Limb (tissue), 2 donors: ENCODE measurements at regions not wholly inside any gene's neighbourhood (a gene's known extent, or its start where the extent isn't known, plus 50 kb on each side); places are given as distances from the start of the nearest gene placed in this dataset.
"Not testable (repeated sequence)": the region's sequence is repeated elsewhere in the genome, so short reads cannot be mapped to it uniquely, and the experiment has no call there.

Experiments
- DNase-seq, 2 donors: peaks; one replicate each; pipeline ENCODE4 v3.0.0-alpha.2; 2016; ENCODE audit errors: extremely low spot score in 2 of 2

DNA sequence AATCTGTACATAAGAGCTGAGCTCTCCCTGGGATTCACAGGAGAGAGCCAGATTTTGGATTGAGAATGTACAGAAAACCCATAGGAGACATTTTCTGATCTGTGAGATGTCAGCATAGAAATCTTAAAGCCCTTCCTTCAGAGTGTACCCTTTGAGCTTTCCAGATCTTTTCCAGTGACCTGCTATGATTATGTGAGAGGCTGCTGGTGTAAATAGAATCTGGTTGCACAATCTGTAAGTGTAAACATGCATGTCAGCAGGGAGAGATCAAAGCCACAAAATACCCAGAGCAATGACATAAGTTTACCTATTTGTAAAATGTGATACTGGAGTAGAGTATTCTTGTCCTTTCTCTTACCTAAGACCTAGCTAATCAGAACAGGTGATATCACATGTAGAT is 471.9 kb downstream of the FOXD4L5 start:
- DNase-seq: not testable (repeated sequence)

DNA sequence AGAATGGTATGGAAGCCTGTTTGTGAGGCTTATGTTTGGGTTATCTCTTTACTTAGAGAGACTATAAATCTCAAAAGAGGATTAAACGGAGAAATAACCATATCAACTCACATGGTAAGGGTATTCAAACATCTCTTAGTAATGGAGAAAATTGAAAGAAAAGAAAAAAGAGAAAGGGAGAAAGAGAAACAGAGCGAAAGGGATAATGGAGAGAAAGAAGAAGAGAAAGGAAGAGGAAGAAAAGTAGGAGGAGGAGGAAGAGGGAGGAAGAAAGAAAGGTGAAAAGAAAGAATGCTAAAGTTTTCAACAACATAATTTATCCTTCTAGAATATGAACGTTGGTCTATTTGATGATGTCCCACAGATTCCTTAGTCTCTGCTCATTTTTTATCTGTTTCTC is 506.3 kb downstream of the FOXD4L5 start:
- DNase-seq: not testable (repeated sequence)

DNA sequence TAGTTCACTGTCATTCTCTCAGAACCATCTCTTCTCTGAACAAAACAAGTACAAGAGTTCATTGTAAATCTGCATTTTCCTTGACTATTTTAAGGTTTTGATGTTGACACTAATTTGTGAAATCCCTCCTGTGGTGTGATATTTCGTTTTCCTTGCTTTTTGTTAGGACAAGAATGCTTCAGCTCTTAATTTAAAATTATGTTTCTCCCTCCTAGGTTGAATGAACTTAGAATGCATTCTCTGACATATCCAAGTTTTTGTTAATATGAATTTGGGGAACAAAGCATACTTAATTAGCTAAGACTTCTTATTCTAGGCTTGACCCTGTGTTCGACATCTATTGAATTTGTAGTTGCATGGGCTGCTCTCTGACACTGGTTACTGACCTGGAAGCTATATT is 508.7 kb downstream of the FOXD4L5 start:
- DNase-seq: not testable (repeated sequence)

DNA sequence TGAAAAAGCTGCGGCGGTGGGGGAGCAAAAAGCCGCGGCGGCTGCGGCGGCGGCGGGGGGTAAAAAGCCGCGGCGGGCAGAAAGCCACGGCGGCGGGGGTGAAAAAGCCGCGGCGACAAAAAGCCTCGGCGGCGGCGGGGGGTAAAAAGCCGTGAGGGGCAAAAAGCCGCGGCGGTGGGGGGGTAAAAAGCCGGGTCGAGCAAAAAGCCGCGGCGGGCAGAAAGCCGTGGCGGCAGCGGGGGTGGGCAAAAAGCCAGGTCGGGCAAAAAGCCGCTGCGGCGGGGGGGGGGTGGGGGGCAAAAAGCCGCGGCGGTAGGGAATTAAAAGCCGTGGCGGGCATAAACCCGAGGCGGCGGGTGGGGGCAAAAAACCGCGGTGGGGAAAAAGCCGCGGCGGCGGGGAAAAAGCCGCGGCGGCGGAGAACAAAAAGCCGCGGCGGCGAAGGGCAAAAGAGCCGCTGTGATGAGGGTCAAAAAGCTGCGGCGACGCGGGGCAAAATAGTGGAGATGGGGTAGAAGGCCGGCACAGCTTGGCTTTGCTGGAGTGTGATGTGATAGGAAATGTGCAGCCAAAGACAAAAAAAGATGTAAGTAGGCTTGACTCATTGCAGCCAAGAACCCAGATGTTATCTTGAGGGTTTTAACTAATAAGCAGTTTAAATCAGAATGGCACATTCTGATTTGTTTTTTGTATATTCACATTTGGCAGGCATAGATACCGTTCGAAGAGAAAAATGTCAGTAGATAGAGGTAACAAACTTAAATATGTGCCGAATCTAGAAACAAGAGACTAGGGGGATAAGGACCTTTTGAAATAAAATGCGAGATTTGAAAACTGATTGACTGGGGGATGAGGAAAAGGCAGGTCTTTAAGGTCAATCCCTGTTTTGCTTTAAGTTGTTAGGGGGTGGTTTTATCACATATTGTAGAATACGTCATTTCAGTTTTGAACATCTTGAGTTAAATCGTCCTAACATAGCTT is 509.9 kb downstream of the FOXD4L5 start:
- DNase-seq: peak in 1 of 2 donors; percentile 63

DNA sequence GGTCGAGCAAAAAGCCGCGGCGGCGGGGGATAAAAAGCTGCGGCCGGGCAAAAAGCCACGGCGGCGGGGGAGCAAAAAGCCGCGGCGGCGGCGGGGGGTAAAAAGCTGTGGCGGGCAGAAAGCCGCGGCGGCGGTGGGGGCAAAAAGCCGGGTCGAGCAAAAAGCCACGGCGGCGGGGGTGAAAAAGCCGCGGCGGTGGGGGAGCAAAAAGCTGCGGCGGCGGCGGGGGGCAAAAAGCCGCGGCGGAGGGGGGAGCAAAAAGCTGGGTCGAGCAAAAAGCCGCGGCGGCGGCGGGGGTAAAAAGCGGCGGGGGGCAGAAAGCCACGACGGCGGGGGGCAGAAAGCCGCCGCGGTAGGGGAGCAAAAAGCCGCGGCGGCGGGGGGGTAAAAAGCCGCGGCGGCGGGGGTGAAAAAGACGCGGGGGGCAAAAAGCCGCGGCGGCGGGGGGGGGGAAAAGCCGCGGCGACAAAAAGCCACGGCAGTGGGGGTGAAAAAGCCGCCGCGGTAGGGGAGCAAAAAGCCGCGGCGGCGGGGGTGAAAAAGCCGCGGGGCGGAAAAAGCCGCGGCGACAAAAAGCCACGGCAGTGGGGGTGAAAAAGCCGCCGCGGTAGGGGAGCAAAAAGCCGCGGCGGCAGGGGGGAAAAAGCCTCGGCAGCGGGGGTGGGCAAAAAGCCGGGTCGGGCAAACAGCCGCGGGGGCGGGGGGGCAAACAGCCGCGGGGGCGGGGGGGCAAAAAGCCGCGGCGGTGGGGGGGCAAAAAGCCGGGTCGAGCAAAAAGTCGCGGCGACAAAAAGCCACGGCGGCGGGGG is 510.8 kb downstream of the FOXD4L5 start:
- DNase-seq: peak in 1 of 2 donors; percentile 60

DNA sequence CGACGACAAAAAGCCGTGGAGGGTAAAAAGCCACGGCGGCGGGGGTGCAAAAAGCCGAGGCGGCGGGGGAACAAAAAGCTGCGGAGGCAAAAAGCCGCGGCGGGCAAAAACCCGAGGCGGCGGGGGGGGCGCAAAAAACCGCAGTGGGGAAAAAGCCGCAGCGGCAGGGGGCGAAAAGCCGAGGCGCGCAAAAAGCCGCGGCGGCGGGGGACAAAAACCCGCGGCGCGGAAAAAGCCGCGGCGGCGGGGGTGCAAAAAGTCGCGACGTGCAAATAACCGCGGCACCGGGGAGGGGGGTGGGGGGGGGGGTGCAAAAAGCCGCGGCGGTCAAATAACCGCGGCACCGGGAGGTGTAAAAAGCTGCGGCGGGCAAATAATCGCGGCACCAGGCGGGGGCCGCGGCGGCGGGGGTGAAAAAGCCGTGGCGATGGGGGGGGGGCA is 511.5 kb downstream of the FOXD4L5 start:
- DNase-seq: peak in 1 of 2 donors; percentile 71

DNA sequence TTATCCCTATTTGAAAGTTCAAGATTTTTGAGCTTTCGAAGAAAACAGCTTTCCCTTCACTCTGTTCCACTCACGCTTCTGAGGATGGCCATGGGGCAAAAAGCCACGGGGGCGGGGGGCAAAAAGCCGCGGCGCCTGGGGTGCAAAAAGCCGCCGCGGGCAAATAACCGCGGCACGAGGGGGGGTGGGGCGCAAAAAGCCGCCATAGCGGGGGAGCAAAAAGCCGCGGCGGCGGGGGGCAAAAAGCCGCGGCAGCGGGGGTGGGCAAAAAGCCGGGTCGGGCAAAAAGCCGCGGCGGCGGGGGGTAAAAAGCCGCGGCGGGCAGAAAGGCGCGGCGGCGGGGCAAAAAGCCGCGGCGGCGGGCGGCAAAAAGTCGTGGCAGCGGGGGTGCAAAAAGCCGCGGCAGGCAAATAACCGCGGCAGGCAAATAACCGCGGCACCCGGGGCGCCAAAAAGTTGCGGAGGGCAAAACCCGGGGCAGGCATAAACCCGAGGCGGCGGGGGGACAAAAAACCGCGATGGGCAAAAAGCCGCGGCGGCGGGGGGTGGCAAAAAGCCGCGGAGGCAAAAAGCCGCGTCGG is 512.2 kb downstream of the FOXD4L5 start:
- DNase-seq: not testable (repeated sequence)

DNA sequence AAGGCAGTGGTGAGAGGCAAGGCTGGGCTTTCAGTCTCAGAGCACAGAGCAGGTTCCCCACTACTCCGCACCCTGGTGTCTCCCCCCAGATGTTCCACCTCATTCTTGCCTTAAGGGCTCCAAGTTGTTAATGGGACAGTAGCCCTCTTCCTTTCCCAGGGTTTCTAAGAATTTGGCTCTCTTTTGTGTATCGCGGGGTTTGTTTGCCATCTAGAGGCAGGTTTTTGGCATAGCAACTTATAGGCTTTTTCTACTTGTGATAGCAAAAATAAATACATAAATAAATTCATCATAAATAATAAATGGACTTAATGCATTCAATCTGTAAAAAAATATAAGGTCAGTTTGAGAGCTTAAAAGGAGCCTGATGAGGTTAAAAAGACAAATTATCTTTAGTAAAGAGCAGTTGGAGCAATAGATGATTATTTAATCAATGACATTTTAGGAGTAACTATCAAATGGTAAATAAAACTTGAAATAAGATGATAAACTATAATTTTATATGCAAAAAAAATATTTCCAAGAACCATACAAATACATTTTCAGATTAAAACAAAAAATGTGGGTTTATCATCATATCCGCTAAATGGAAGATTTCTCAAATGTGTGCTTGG is 512.8 kb downstream of the FOXD4L5 start:
- not testable (repeated sequence) for DNase-seq
